Stomach (tissue), 8 donors: ENCODE measurements at regions not wholly inside any gene's neighbourhood (a gene's known extent, or its start where the extent isn't known, plus 50 kb on each side); places are given as distances from the start of the nearest gene placed in this dataset.

ENCODE experiments used
- DNase-seq, 2 donors: peaks; one replicate each; pipeline versions ENCODE4 v3.0.0 to v3.0.0-alpha.2; 2013 to 2019
- H3K27ac ChIP-seq, 5 donors: fragments of 200-600 bp in 4 of 5; sonication (generic) in 4 of 5; one replicate each; pipeline ENCODE4 v1.5.1; 2013 to 2019; ENCODE audit warnings: mild to moderate bottlenecking in 1 of 5, moderate library complexity in 1 of 5
- H3K27me3 ChIP-seq, 3 donors: fragments of 200-600 bp; sonication (generic); one replicate each; pipeline ENCODE4 v1.5.1; 2017 to 2019; ENCODE audit warnings: mixed run types in 1 of 3
- H3K36me3 ChIP-seq, 4 donors: fragments of 200-600 bp; sonication (generic); 1 replicate in 3 of 4; 2 replicates in 1 of 4; pipeline ENCODE4 v1.5.1; 2016 to 2019
- H3K4me1 ChIP-seq, 4 donors: fragments of 200-600 bp; sonication (generic); one replicate each; pipeline ENCODE4 v1.5.1; 2016 to 2019
- H3K4me3 ChIP-seq, 4 donors: fragments of 200-600 bp; sonication (generic) in 3 of 4; one replicate each; pipeline ENCODE4 v1.5.1; 2016 to 2019; ENCODE audit warnings: mild to moderate bottlenecking in 1 of 4
- H3K9me3 ChIP-seq, 4 donors: fragments of 200-600 bp; sonication (generic); one replicate each; pipeline ENCODE4 v1.5.1; 2016 to 2019
- EP300 ChIP-seq: sonication (generic); formaldehyde crosslinking; IDR thresholded peaks from one replicate; pipeline ENCODE4 v1.6.1; 2017; ENCODE audit warnings: antibody characterized with exemption
- POLR2A ChIP-seq, 4 donors: fragments of 450-650 bp; IDR thresholded peaks; one replicate each; pipeline ENCODE4 v1.6.1; 2016; ENCODE audit warnings: antibody characterized with exemption in 4 of 4, control low read depth in 2 of 4, mild to moderate bottlenecking in 1 of 4, moderate library complexity in 1 of 4
- POLR2AphosphoS5 ChIP-seq, 3 donors: sonication (generic); formaldehyde crosslinking; IDR thresholded peaks; one replicate each; pipeline ENCODE4 v1.6.1; 2016; ENCODE audit warnings: antibody characterized with exemption in 3 of 3
- WGBS, 5 donors: extraction: QIAGEN DNeasy Blood & Tissue Kit in 3 of 5; methylation state at CpG; one replicate each; pipeline versions ENCODE4 v1.1.5 to v1.1.7; 2013 to 2018; 5-methylcytosine and 5-hydroxymethylcytosine counted together
- intact Hi-C: fragments of 100-400 bp; cut with DNase I; formaldehyde crosslinking; loops from one replicate; pipeline ENCODE4 v1.15.1; 2023; ENCODE audit warnings: low total_unique reads
- TF ChIP-seq, protein P1 (sequence below), 7 experiments: fragments of 450-650 bp in 4 of 7; fragments of 200-600 bp in 3 of 7; sonication (generic) in 3 of 7; IDR thresholded peaks; one replicate each; pipeline ENCODE4 v1.5.1; 2016 to 2019; ENCODE audit warnings: antibody characterized with exemption in 7 of 7, control low read depth in 2 of 7, mild to moderate bottlenecking in 1 of 7
- donor health status: healthy with polysubstance abuse.
- donor health status: Bipolar disorder and iron deficiency.
- donor health status: healthy.

DNA sequence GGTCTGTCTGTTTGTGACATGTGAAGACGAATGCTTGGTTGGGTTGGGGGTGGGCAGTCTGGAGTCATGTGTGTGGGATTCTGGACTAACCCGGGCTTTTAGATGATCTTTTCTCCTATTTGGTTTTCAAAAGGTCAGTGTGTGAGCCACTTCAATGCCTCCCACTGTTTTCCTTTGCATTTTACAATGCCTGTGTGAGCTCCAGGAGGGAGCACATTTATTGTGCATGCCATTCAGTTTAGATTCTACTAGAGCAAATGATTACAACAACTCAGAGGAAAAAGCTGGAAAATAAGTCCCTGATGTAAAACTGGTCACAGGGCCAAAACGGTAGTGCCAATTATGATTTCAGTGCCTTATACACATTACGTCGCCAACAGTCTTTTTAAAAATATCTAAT is 90.9 kb downstream of the LYPLAL1 start:
- WGBS, 5 donors: 44 to 55% (median 48%) methylated on average over 5 of the region's 5 CpGs
- Histone ChIP-seq H3K27me3 (no peaks in the 10 kb centered on the region), H3K36me3 (no peaks in the 10 kb centered on the region), H3K4me3 (no peak overlapping the region), H3K27ac (no peak overlapping the region), H3K4me1 (peaks cover 0 to 8% (median 0%) of the 10 kb centered on the region in 4 donors), H3K9me3 (peaks cover 0 to 3% (median 2%) of the 10 kb centered on the region in 4 donors)
- intact Hi-C loops: no loop called here
- TF ChIP-seq POLR2A (IDR thresholded peaks at IDR 0.05) (no peak), EP300 (no peak), POLR2AphosphoS5 (IDR thresholded peaks at IDR 0.05) (no peak)
- TF ChIP-seq, protein P1, sequence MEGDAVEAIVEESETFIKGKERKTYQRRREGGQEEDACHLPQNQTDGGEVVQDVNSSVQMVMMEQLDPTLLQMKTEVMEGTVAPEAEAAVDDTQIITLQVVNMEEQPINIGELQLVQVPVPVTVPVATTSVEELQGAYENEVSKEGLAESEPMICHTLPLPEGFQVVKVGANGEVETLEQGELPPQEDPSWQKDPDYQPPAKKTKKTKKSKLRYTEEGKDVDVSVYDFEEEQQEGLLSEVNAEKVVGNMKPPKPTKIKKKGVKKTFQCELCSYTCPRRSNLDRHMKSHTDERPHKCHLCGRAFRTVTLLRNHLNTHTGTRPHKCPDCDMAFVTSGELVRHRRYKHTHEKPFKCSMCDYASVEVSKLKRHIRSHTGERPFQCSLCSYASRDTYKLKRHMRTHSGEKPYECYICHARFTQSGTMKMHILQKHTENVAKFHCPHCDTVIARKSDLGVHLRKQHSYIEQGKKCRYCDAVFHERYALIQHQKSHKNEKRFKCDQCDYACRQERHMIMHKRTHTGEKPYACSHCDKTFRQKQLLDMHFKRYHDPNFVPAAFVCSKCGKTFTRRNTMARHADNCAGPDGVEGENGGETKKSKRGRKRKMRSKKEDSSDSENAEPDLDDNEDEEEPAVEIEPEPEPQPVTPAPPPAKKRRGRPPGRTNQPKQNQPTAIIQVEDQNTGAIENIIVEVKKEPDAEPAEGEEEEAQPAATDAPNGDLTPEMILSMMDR (IDR thresholded peaks at IDR 0.05): no peak
- peak in 1 of 2 donors; percentile 43 for DNase-seq
